ENCODE measurements at regions not wholly inside any gene's neighbourhood (a gene's known extent, or its start where the extent isn't known, plus 50 kb on each side); places are given as distances from the start of the nearest gene placed in this dataset.

GRCh38 chr3:6074952-6075351, 786.0 kb upstream of the GRM7 start:
- TF ChIP-seq CTCF (IDR thresholded peaks at IDR 0.05; ENCODE audit: borderline replicate concordance), result no peak
- intact Hi-C loops (cut with micrococcal nuclease), result no loop called here
- H3K27me3 ChIP-seq (ENCODE audit: low read depth), result no peaks in the 10 kb centered on the region
- no peak for DNase-seq
- H3K9me3 ChIP-seq (replicated peaks), result no peaks in the 10 kb centered on the region
- no peak overlapping the region for H3K27ac ChIP-seq (replicated peaks)
- no peaks in the 10 kb centered on the region for H3K36me3 ChIP-seq
- no peak overlapping the region for H3K4me3 ChIP-seq
- no peaks in the 10 kb centered on the region for H3K4me1 ChIP-seq

- no peak for DNase-seq
Measured at GRCh38 chr3:6078436-6078835, 782.5 kb upstream of the GRM7 start.

GRCh38 chr3:6079011-6079410, 781.9 kb upstream of the GRM7 start:
- intact Hi-C loops (cut with micrococcal nuclease), result no loop called here
- Histone ChIP-seq H3K36me3 (no peaks in the 10 kb centered on the region), H3K27me3 (ENCODE audit: low read depth) (no peaks in the 10 kb centered on the region), H3K4me1 (no peaks in the 10 kb centered on the region), H3K4me3 (no peak overlapping the region), H3K9me3 (replicated peaks) (no peaks in the 10 kb centered on the region), H3K27ac (replicated peaks) (no peak overlapping the region)
- no peak for TF ChIP-seq CTCF (IDR thresholded peaks at IDR 0.05; ENCODE audit: borderline replicate concordance)
- no peak for DNase-seq

More at GRCh38 chr3:6078436-6078835, 782.5 kb upstream of the GRM7 start:
- intact Hi-C loops (cut with micrococcal nuclease), result no loop called here
- H3K4me3 ChIP-seq, result no peak overlapping the region
- no peak for TF ChIP-seq CTCF (IDR thresholded peaks at IDR 0.05; ENCODE audit: borderline replicate concordance)
- H3K27me3 ChIP-seq (ENCODE audit: low read depth), result no peaks in the 10 kb centered on the region
- no peaks in the 10 kb centered on the region for H3K36me3 ChIP-seq
- no peaks in the 10 kb centered on the region for H3K4me1 ChIP-seq
- no peaks in the 10 kb centered on the region for H3K9me3 ChIP-seq (replicated peaks)
- H3K27ac ChIP-seq (replicated peaks), result no peak overlapping the region

- intact Hi-C loops (cut with micrococcal nuclease), result no loop called here
- H3K36me3 ChIP-seq, result no peaks in the 10 kb centered on the region
- no peaks in the 10 kb centered on the region for H3K4me1 ChIP-seq
- H3K27me3 ChIP-seq (ENCODE audit: low read depth), result no peaks in the 10 kb centered on the region
- H3K9me3 ChIP-seq (replicated peaks), result no peaks in the 10 kb centered on the region
- no peak for DNase-seq
- no peak for TF ChIP-seq CTCF (IDR thresholded peaks at IDR 0.05; ENCODE audit: borderline replicate concordance)
- H3K27ac ChIP-seq (replicated peaks), result no peak overlapping the region
- no peak overlapping the region for H3K4me3 ChIP-seq
Measured at GRCh38 chr3:6079561-6080179, 781.2 kb upstream of the GRM7 start.

DNA sequence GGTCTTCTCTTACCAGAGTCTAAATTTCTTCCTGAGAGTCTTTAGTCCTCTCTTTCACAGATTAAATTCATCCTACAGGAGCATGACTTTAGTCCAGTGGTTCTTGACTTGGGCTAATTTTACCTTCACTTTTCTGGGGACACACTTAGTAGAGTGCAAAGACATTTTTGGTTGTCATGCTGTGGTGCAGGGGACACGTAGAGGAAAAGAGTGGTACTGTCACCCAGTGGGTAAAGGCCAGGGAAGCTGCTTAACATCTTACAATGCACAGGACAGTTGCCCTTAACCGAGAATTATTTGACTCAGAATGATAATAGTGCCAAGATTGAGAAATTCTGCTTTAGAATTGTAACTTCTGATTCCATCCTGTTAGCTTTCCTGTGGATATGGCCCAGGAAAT, 772.5 kb upstream of the GRM7 start:
- no peak for DNase-seq
- no peaks in the 10 kb centered on the region for H3K36me3 ChIP-seq
- no peaks in the 10 kb centered on the region for H3K27me3 ChIP-seq (ENCODE audit: low read depth)
- H3K27ac ChIP-seq (replicated peaks), result no peak overlapping the region
- TF ChIP-seq CTCF (IDR thresholded peaks at IDR 0.05; ENCODE audit: borderline replicate concordance), result no peak
- no peak overlapping the region for H3K4me3 ChIP-seq
- intact Hi-C loops (cut with micrococcal nuclease), result no loop called here
- H3K4me1 ChIP-seq, result no peaks in the 10 kb centered on the region
- H3K9me3 ChIP-seq (replicated peaks), result no peaks in the 10 kb centered on the region

Measured in left ventricle myocardium inferior (tissue), 1 donor.